Skeletal muscle tissue (tissue), 3 donors: ENCODE measurements at regions not wholly inside any gene's neighbourhood (a gene's known extent, or its start where the extent isn't known, plus 50 kb on each side); places are given as distances from the start of the nearest gene placed in this dataset.
"Not testable (repeated sequence)": the region's sequence is repeated elsewhere in the genome, so short reads cannot be mapped to it uniquely, and the experiment has no call there.

Source experiments
- H3K27ac ChIP-seq: one replicate; pipeline ENCODE4 v1.7.0; 2013; ENCODE audit warnings: mild to moderate bottlenecking, low read depth, low read length, inconsistent platforms
- H3K27me3 ChIP-seq, 3 donors: one replicate each; pipeline ENCODE4 v1.7.0; 2013; ENCODE audit warnings: low read length in 3 of 3; ENCODE audit not compliant: control insufficient read depth in 3 of 3, insufficient read depth in 3 of 3
- H3K36me3 ChIP-seq, 3 donors: one replicate each; pipeline ENCODE4 v1.7.0; 2013; ENCODE audit warnings: low read length in 3 of 3; ENCODE audit not compliant: control insufficient read depth in 3 of 3, insufficient read depth in 3 of 3
- H3K4me1 ChIP-seq, 3 donors: one replicate each; pipeline ENCODE4 v1.7.0; 2013; ENCODE audit warnings: low read length in 3 of 3, mild to moderate bottlenecking in 3 of 3; ENCODE audit not compliant: control insufficient read depth in 3 of 3, insufficient read depth in 3 of 3
- H3K4me3 ChIP-seq, 3 donors: one replicate each; pipeline ENCODE4 v1.7.0; 2013; ENCODE audit warnings: low read length in 3 of 3
- H3K9ac ChIP-seq, 3 donors: one replicate each; pipeline ENCODE4 v1.7.0; 2013; ENCODE audit warnings: low read length in 3 of 3, mild to moderate bottlenecking in 3 of 3, moderate library complexity in 2 of 3, low read depth in 1 of 3
- H3K9me3 ChIP-seq, 3 donors: one replicate each; pipeline ENCODE4 v1.7.0; 2013; ENCODE audit warnings: low read length in 3 of 3; ENCODE audit not compliant: control insufficient read depth in 3 of 3
- donor health status: Osteomylitis.

DNA sequence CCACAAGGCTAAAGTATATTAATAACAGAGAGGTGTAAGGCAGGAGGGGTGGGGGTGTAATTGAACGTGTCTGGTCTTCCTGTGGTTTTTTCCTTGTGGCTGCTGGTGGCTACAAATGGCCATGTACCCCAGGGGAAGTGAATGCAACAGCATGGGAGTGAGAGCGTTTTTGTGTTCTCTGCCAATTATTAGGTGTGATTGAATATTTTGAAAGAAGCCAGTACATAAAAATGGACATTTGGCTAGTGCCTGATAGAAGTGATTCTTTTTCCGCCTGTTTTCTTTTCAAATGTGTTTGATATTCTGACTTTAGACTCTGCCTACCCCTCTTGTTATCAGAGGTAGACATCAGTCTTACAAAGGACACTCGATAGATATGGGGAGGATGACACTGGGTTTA, 141.3 kb downstream of the PRL start:
- H3K4me3 ChIP-seq = no peak overlapping the region

DNA sequence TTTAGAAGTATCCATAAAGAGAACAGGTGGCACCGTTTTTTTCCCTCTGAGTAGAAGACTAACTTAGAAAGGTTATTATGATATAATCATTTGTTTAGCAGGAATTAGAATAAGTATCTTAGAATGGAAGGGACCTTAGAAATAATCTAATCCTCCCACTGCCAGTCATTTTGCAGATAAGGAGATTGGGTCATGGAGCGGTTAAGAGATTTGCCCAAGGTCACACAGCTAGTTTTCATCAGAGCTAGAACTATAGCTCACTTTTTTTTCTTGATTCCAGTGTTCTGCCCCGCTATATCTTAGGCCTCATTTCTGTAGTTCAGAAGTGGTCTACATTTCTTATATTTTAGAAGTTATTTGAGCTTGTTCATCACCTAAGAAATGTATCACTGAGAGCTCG, 139.6 kb downstream of the PRL start:
- Histone ChIP-seq H3K4me1 (no peaks in the 10 kb centered on the region), H3K27ac (no peak overlapping the region), H3K9ac (no peak overlapping the region), H3K4me3 (no peak overlapping the region), H3K36me3 (no peaks in the 10 kb centered on the region), H3K9me3 (no peaks in the 10 kb centered on the region), H3K27me3 (no peaks in the 10 kb centered on the region)

More for the DNA sequence above, 141.3 kb downstream of the PRL start:
- Histone ChIP-seq H3K9ac (no peak overlapping the region), H3K27me3 (no peaks in the 10 kb centered on the region), H3K36me3 (no peaks in the 10 kb centered on the region), H3K27ac (no peak overlapping the region), H3K4me1 (peaks cover under 1 to 2% (median 2%) of the 10 kb centered on the region in 3 donors), H3K9me3 (no peaks in the 10 kb centered on the region)

DNA sequence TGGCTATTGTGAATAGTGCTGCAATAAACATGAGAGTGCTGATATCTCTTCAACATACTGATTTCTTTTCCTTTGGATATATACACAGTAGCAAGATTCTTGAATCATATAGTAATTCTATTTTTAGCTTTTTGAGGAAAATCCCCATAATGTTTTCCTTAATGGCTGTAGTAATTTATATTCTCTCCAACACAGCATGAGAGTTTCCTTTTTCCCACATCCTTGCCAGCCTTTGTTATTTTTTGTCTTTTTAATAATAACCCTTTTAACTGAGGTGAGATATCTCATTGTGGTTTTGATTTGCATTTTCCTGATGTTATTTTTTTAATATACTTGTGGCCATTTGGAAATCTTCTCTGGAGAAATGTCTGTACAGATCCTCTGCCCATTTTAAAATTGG, 132.6 kb downstream of the PRL start:
- Histone ChIP-seq H3K4me1 (no peaks in the 10 kb centered on the region), H3K27ac (no peak overlapping the region), H3K4me3 (no peak overlapping the region), H3K36me3 (no peaks in the 10 kb centered on the region), H3K9ac (no peak overlapping the region), H3K9me3 (no peaks in the 10 kb centered on the region), H3K27me3 (no peaks in the 10 kb centered on the region)

DNA sequence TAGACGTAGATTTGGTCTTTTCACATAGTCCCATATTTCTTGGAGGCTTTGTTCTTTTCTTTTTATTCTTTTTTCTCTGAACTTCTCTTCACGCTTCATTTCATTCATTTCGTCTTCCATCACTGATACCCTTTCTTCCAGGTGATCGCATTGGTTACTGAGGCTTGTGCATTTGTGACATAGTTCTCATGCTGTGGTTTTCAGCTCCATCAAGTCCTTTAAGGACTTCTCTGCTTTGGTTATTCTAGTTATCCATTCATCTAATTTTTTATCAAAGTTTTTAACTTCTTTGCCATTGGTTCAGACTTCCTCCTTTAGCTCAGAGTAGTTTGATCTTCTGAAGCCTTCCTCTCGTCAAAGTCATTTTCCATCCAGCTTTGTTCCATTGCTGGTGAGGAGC, 125.8 kb downstream of the PRL start:
- H3K36me3 ChIP-seq, H3K27ac ChIP-seq, H3K9ac ChIP-seq, H3K4me3 ChIP-seq, H3K9me3 ChIP-seq, H3K4me1 ChIP-seq, H3K27me3 ChIP-seq: not testable (repeated sequence)

DNA sequence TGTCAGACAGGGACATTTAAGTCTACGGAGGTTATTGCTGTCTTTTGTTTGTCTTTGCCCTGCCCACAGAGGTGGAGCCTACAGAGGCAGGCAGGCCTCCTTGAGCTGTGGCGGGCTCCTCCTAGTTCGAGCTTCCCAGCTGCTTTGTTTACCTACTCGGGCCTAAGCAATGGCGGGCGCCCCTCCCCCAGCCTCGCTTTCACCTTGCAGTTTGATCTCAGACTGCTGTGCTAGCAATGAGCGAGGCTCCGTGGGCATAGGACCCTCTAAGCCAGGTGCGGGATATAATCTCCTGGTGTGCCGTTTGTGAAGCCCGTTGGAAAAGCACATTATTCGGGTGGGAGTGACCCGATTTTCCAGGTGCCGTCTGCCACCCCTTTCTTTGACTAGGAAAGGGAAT, 125.0 kb downstream of the PRL start:
- not testable (repeated sequence) for H3K36me3 ChIP-seq, H3K27ac ChIP-seq, H3K4me3 ChIP-seq, H3K4me1 ChIP-seq, H3K9ac ChIP-seq, H3K9me3 ChIP-seq, H3K27me3 ChIP-seq

DNA sequence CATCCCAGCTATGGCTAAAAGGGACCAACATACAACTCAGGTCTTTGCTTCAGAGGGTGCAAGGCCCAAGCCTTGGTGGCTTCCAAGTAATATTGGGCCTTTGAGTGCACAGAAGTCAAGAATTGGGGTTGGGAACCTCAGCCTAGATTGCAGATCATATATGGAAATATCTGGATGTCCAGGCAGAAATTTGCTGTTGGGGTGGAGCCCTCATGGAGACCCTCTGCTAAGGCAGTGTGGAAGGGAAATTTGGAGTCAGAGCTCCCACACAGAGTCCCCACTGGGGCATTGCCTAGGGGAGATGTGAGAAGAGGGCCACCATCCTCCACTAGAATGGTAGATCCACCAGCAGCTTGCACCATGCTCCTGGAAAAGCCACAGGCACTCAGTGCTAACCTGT, 123.5 kb downstream of the PRL start:
- H3K4me3 ChIP-seq = no peak overlapping the region
- no peaks in the 10 kb centered on the region for H3K27me3 ChIP-seq
- H3K9ac ChIP-seq = no peak overlapping the region
- no peaks in the 10 kb centered on the region for H3K4me1 ChIP-seq
- no peak overlapping the region for H3K27ac ChIP-seq
- peaks cover 0 to 9% (median 2%) of the 10 kb centered on the region in 3 donors for H3K9me3 ChIP-seq
- peaks cover 0 to 2% (median 0%) of the 10 kb centered on the region in 3 donors for H3K36me3 ChIP-seq

DNA sequence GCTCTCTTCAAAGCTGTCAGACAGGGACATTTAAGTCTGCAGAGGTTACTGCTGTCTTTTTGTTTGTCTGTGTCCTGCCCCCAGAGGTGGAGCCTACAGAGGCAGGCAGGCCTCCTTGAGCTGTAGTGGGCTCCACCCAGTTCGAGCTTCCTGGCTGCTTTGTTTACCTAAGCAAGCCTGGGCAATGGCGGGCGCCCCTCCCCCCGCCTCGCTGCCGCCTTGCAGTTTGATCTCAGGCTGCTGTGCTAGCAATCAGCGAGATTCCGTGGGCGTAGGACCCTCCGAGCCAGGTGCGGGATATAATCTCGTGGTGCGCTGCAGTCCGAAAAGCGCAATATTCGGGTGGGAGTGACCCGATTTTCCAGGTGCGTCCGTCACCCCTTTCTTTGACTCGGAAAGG, 116.6 kb downstream of the PRL start:
- not testable (repeated sequence) for H3K27me3 ChIP-seq, H3K4me1 ChIP-seq, H3K4me3 ChIP-seq, H3K36me3 ChIP-seq, H3K9me3 ChIP-seq, H3K27ac ChIP-seq, H3K9ac ChIP-seq

DNA sequence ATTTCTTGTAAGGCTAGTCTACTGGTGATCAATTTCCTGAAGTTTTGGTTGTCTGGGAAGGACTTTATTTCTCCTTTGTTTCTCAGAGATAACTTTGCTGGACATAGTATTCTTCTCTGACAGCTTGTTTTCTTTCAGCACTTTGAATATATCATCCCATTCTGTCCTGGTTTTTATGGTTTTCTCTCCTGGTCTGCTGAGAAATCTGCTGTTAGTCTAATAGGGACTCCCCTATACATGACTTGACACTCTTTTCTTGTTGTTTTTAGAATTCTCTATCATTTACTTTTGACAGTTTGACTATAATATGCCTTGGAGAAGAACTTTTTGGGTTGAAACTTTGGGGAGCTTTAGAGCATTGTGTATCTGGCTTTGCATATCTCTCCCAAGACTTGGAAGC, 112.5 kb downstream of the PRL start:
- H3K27ac ChIP-seq = no peak overlapping the region
- H3K27me3 ChIP-seq = no peaks in the 10 kb centered on the region
- no peaks in the 10 kb centered on the region for H3K36me3 ChIP-seq
- H3K4me3 ChIP-seq = no peak overlapping the region
- H3K4me1 ChIP-seq = no peaks in the 10 kb centered on the region
- no peak overlapping the region for H3K9ac ChIP-seq
- H3K9me3 ChIP-seq = peaks cover 0 to 9% (median 4%) of the 10 kb centered on the region in 3 donors

DNA sequence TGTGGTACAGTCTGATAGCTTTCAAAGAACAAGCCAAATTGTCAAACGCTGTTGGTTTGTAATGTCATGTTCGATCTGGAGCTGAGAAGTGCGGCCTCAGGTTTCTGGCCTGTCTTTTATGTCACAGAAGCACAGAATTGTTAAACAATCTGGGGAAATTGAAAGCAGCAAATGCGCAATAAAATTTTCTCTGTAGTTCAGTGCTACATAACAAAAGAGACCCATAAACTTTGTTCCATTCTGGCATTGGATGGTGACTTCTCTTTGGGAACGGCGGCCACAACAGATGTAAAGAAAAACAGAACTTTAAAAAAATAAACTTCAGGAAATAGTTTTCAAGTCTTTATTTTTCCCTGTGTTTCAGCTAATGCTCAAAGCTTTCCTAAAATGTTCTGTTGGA, 106.9 kb downstream of the PRL start:
- no peaks in the 10 kb centered on the region for H3K4me1 ChIP-seq
- H3K27me3 ChIP-seq = no peaks in the 10 kb centered on the region

DNA sequence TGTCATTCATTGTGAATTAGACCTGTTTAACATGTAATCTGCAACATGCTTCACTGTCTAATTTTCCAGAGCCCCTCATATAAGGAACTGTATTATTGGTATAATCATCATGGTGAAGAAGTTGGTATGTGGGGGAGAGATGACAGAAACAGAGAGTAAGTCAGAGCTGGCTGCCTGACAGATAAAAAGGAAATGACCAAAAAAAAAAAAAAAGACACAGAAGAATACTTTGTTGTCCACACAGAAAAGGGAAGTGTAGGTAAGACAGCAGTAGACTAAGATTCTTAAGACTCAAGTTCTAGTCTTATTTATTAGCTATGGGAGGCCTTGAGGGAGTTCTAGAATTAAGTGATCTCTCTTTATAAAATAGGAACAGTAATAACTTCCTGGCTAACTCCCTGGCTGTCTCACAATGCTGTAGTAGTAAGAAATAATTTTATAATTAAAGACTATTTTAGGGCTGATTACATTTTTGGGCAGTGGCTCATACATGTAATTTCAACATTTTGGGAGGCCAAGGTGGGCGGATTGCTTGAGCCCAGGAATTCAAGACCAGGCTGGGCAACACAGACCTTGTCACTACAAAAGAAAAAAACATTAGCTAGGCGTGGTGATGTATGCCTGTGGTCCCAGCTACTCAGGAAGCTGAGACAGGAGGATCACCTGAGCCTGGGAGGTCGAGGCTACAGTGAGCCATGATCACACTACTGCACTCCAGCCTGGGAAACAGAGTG, 102.5 kb downstream of the PRL start:
- no peak overlapping the region for H3K9ac ChIP-seq
- H3K4me3 ChIP-seq = no peak overlapping the region

More for the DNA sequence above, 106.9 kb downstream of the PRL start:
- Histone ChIP-seq H3K36me3 (no peaks in the 10 kb centered on the region), H3K4me3 (no peak overlapping the region), H3K9me3 (no peaks in the 10 kb centered on the region), H3K9ac (no peak overlapping the region), H3K27ac (no peak overlapping the region)

More for the DNA sequence above, 102.5 kb downstream of the PRL start:
- no peaks in the 10 kb centered on the region for H3K27me3 ChIP-seq
- no peaks in the 10 kb centered on the region for H3K9me3 ChIP-seq
- H3K27ac ChIP-seq = no peak overlapping the region
- H3K36me3 ChIP-seq = no peaks in the 10 kb centered on the region
- H3K4me1 ChIP-seq = no peaks in the 10 kb centered on the region
